GM19240 (cell line): ENCODE measurements at regions not wholly inside any gene's neighbourhood (a gene's known extent, or its start where the extent isn't known, plus 50 kb on each side); places are given as distances from the start of the nearest gene placed in this dataset.

Experiments used
- DNase-seq: peaks from one replicate; pipeline ENCODE4 v3.0.0; 2011; ENCODE audit warnings: low spot score; ENCODE audit not compliant: insufficient read length

GRCh38 chr13:109447667-109448066 lies 338.7 kb downstream of the IRS2 start:
- DNase-seq, result no peak

GRCh38 chr13:109440320-109440719 lies 346.1 kb downstream of the IRS2 start:
- no peak for DNase-seq

- DNase-seq, result no peak
Measured at GRCh38 chr13:109439813-109440212, 346.6 kb downstream of the IRS2 start.

GRCh38 chr13:109436841-109437240 lies 349.5 kb downstream of the IRS2 start:
- DNase-seq, result no peak

- DNase-seq, result no peak
Measured at GRCh38 chr13:109436055-109436622, 350.2 kb downstream of the IRS2 start.

GRCh38 chr13:109431217-109431616 lies 355.2 kb downstream of the IRS2 start:
- DNase-seq, result no peak

GRCh38 chr13:109428146-109428545 lies 358.2 kb downstream of the IRS2 start:
- no peak for DNase-seq

GRCh38 chr13:109427695-109428094 lies 358.7 kb downstream of the IRS2 start:
- DNase-seq, result no peak

GRCh38 chr13:109427148-109427547 lies 359.2 kb downstream of the IRS2 start:
- no peak for DNase-seq

GRCh38 chr13:109426690-109426990 lies 359.7 kb downstream of the IRS2 start:
- DNase-seq, result no peak

- no peak for DNase-seq
Measured at GRCh38 chr13:109425821-109426689, 360.3 kb downstream of the IRS2 start.

- DNase-seq, result no peak
Measured at GRCh38 chr13:109422161-109422560, 364.2 kb downstream of the IRS2 start.

GRCh38 chr13:109419896-109420295 lies 366.5 kb downstream of the IRS2 start:
- DNase-seq, result no peak

GRCh38 chr13:109418111-109418510 lies 368.3 kb downstream of the IRS2 start:
- no peak for DNase-seq

GRCh38 chr13:109416001-109416400 lies 370.4 kb downstream of the IRS2 start:
- no peak for DNase-seq

- no peak for DNase-seq
Measured at GRCh38 chr13:109415057-109415456, 371.3 kb downstream of the IRS2 start.

- no peak for DNase-seq
Measured at GRCh38 chr13:109412283-109412901, 374.0 kb downstream of the IRS2 start.

GRCh38 chr13:109410868-109411267 lies 375.5 kb downstream of the IRS2 start:
- no peak for DNase-seq

GRCh38 chr13:109408591-109409382 lies 377.6 kb downstream of the IRS2 start:
- no peak for DNase-seq

GRCh38 chr13:109406376-109406992 lies 379.9 kb downstream of the IRS2 start:
- no peak for DNase-seq

- no peak for DNase-seq
Measured at GRCh38 chr13:109403012-109403421, 383.4 kb downstream of the IRS2 start.
